ENCODE measurements at regions not wholly inside any gene's neighbourhood (a gene's known extent, or its start where the extent isn't known, plus 50 kb on each side); places are given as distances from the start of the nearest gene placed in this dataset.

- TF ChIP-seq SIN3A (IDR thresholded peaks at IDR 0.05; ENCODE audit: low read depth, low read length) (no peak), ATF3 (IDR thresholded peaks at IDR 0.05; ENCODE audit: borderline replicate concordance, extremely low read depth, low read depth, low read length) (no peak), ZNF687 (IDR thresholded peaks at IDR 0.05) (no peak), SMC3 (IDR thresholded peaks at IDR 0.05; ENCODE audit: borderline replicate concordance, low read length) (no peak), HDGF (IDR thresholded peaks at IDR 0.05) (no peak), USF2 (IDR thresholded peaks at IDR 0.05; ENCODE audit: borderline replicate concordance, low read depth, low read length) (no peak), RAD21 (IDR thresholded peaks at IDR 0.05; ENCODE audit: insufficient read depth, low read depth, low read length) (no peak), CTCF (IDR thresholded peaks at IDR 0.05 in 2 of 3, conservative IDR thresholded peaks at IDR 0.05 in 1 of 3; ENCODE audit: control insufficient read depth in 2 of 3, extremely low read depth in 1 of 3, insufficient read depth in 1 of 3, low read depth in 3 of 3, low read length in 3 of 3) (no peak), DPF2 (IDR thresholded peaks at IDR 0.05) (no peak), CEBPZ (IDR thresholded peaks at IDR 0.05; ENCODE audit: low read depth, low read length) (no peak), POLR2A (IDR thresholded peaks at IDR 0.05; ENCODE audit: low read depth, low read length) (no peak), TAF1 (IDR thresholded peaks at IDR 0.05; ENCODE audit: borderline replicate concordance, low read depth, low read length) (no peak), BRCA1 (IDR thresholded peaks at IDR 0.05; ENCODE audit: low read depth, low read length) (no peak), CBFB (IDR thresholded peaks at IDR 0.05; ENCODE audit: low read depth) (no peak)
These were observed 593.8 kb downstream of the ISL1 start for GRCh38 chr5:51977014-51977413.

All from GM12878 (cell line).